ENCODE measurements at regions not wholly inside any gene's neighbourhood (a gene's known extent, or its start where the extent isn't known, plus 50 kb on each side); places are given as distances from the start of the nearest gene placed in this dataset.

- no peak for DNase-seq
Observed at GRCh38 chr9:79287708-79288290, 284.0 kb upstream of the TLE4 start.

GRCh38 chr9:79289856-79290255 lies 281.9 kb upstream of the TLE4 start:
- DNase-seq: no peak

GRCh38 chr9:79292731-79293280 lies 279.0 kb upstream of the TLE4 start:
- no peak for DNase-seq

GRCh38 chr9:79300068-79300467 lies 271.7 kb upstream of the TLE4 start:
- no peak for DNase-seq

GRCh38 chr9:79301085-79301484 lies 270.7 kb upstream of the TLE4 start:
- no peak for DNase-seq

- DNase-seq: no peak
Observed at GRCh38 chr9:79301551-79302391, 270.0 kb upstream of the TLE4 start.

- DNase-seq: no peak
Observed at GRCh38 chr9:79302569-79302968, 269.2 kb upstream of the TLE4 start.

- DNase-seq: no peak
Observed at GRCh38 chr9:79308012-79308411, 263.8 kb upstream of the TLE4 start.

GRCh38 chr9:79312686-79313421 lies 258.9 kb upstream of the TLE4 start:
- no peak for DNase-seq

GRCh38 chr9:79325501-79325900 lies 246.3 kb upstream of the TLE4 start:
- no peak for DNase-seq

GRCh38 chr9:79329861-79330260 lies 241.9 kb upstream of the TLE4 start:
- no peak for DNase-seq

GRCh38 chr9:79334001-79334400 lies 237.8 kb upstream of the TLE4 start:
- DNase-seq: no peak

GRCh38 chr9:79334711-79335110 lies 237.1 kb upstream of the TLE4 start:
- no peak for DNase-seq

- no peak for DNase-seq
Observed at GRCh38 chr9:79335987-79336386, 235.8 kb upstream of the TLE4 start.

GRCh38 chr9:79341561-79341960 lies 230.2 kb upstream of the TLE4 start:
- no peak for DNase-seq

- DNase-seq: no peak
Observed at GRCh38 chr9:79346350-79347020, 225.3 kb upstream of the TLE4 start.

GRCh38 chr9:79352322-79352721 lies 219.4 kb upstream of the TLE4 start:
- DNase-seq: no peak

- no peak for DNase-seq
Observed at GRCh38 chr9:79353856-79354520, 217.8 kb upstream of the TLE4 start.

- no peak for DNase-seq
Observed at GRCh38 chr9:79357194-79357593, 214.6 kb upstream of the TLE4 start.

- DNase-seq: no peak
Observed at GRCh38 chr9:79357616-79358015, 214.1 kb upstream of the TLE4 start.

GRCh38 chr9:79360387-79361347 lies 211.1 kb upstream of the TLE4 start:
- no peak for DNase-seq
